ENCODE measurements at regions not wholly inside any gene's neighbourhood (a gene's known extent, or its start where the extent isn't known, plus 50 kb on each side); places are given as distances from the start of the nearest gene placed in this dataset.
"Not testable (repeated sequence)": the region's sequence is repeated elsewhere in the genome, so short reads cannot be mapped to it uniquely, and the experiment has no call there.

- DNase-seq, result no peak
Observed at GRCh38 chr4:27123123-27123768, 262.6 kb downstream of the STIM2 start.

GRCh38 chr4:27123769-27124124, 263.1 kb downstream of the STIM2 start:
- no peak for DNase-seq

DNA sequence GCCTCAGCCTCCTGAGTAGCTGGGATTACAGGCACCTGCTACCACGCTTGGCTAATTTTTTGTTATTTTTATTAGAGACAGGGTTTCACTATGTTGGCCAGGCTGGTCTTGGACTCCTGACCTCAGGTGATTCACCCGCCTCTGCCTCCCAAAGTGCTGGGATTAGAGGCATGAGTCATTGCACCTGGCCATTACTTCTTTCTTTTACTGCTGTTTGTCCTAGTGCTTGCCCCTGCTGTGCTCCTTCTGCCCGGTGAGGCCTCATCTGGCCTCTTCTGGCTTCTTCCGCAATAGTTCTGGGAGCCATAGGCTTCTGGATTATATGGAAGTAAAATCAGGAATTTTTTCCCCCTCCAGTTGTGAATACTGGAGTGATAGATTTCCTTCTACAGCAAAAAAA, 266.3 kb downstream of the STIM2 start:
- DNase-seq, result not testable (repeated sequence)

GRCh38 chr4:27128443-27128842, 267.8 kb downstream of the STIM2 start:
- DNase-seq, result no peak

GRCh38 chr4:27129871-27130366, 269.3 kb downstream of the STIM2 start:
- no peak for DNase-seq

DNA sequence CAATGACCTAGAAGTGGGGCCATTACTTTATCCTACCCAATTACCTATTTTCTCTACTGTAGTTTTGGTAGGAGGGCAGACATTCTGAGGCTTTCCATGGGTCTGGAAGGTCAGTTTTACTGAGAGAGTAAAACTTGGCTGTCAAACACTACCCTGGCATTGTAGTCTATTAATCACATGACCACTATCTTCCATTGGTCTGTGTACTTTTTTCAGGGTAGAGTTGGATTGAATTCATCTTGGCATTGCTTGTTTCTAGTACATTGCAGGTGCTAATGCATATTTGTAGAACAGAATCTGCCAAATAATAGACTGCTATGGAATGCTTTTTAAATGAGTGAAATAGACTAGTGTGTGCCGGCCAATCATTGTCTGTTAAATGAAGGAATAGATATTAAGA, 271.9 kb downstream of the STIM2 start:
- no peak for DNase-seq

GRCh38 chr4:27140486-27140885, 279.8 kb downstream of the STIM2 start:
- DNase-seq, result no peak

DNA sequence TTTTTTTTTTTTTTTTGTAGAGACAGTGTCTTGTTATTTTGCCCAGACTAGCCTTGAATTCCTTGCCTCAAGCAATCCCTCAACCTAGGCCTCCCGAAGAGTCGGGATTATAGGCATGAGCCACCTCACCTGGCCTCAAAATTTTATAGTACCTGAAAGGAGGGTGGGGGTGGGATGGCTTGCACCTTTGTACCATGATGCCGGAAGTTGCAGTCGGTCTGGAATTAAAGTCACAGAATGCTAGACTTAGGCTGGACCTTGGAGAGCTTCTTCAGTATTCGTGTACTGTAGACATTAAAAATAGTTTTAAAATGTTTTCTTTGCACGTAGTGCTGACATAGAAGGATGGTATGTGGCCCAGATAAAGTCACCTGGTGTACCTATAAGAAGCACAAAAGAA, 280.9 kb downstream of the STIM2 start:
- DNase-seq, result no peak

DNA sequence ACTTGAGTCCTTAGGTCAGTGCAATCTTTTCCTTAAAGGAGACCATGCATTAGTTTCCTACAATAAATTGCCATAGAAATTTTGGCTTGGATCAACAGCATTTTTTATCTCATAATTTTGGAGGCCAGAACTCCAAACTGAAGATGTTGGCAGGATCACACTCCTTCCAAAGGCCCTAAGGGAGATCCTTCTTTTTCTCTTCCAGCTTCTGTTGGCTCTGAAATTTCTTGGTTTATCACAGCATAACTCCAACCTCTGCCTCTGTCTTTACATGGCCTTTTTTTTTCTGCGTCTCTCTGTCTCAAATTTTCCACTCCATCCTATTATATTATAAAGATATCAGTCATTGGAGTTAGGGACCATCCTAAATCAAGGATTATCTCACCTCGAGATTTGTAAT, 282.2 kb downstream of the STIM2 start:
- DNase-seq, result no peak

DNA sequence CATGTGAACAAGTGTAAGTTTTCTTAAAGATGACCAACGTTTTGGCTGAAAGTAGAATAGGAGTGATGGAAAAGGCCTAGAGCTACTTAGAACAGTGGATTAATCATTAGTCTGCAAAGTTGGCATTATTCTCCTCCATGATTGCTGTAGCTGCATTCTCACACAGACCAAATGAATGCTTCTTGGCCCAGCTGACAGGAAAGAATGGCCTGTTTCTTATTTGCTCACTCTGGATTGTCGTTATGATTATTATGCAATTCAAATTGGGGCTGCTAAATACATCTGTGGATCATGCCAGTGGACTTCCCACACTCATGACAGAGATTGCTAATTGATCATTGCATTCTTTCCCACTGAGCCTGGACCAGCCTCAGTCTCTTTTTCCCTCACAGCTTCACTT, 285.0 kb downstream of the STIM2 start:
- no peak for DNase-seq

DNA sequence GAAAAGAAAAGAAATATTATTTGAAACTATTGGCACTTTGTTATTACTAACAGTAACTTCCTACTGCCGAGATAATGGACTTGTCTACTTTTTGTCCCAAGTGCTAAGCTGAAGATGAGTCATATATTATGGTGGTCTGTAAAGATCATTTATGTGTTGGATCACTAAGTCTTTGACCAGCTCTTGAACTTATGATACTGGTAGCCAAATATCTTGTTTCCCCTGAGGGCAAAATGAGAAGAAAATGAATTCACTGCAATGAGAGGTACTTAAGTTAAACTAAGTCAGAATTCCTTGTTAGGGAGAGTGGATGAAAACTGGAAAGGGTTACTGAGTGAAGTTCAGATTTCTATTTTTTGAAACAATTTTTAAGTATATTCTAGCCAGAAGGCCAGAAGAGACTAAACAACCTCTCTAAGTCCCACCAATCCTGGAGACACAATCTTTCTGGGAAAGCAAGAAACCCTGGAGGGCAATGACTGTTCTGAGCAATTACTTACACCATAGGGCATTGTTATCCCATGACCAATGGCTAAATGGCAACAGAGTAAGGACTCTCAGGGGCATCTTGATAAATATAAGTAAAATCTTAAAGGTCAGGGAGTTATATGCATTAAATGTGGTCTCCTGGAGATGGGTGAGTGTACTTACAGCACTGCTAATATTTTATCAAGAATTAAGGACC, 287.7 kb downstream of the STIM2 start:
- DNase-seq, result no peak

DNA sequence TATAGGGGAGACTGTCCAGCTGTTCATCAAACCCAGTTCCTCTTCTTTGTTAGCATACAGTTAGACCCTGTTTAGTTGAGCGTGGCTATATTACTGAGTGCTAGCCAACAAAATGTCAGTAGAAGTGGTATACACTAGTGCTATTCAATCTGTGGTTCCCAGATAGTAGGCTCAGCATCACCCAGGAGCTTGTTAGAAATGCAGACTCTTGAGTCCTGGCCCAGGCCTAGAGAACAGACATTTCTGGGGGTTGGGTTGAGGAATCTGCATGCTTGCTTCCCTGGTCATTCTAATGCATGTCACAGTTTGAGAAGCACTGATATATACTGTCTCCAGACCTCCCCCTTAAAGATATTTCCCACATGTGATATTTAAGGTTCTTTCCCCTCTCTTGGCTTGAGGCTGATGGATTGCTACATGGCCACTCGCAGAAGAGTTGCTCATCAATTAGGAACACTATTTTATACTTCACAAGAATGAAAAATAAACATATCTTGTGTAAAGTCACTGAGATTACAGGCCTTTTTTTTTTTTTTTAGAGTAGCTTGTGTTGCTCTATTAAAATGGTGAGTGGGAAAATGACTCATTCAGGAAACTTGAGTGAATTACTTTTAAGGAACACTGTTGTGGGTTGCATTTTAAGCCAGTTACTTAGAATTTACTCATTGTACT, 289.0 kb downstream of the STIM2 start:
- no peak for DNase-seq

- no peak for DNase-seq
Observed at GRCh38 chr4:27152703-27153102, 292.1 kb downstream of the STIM2 start.

DNA sequence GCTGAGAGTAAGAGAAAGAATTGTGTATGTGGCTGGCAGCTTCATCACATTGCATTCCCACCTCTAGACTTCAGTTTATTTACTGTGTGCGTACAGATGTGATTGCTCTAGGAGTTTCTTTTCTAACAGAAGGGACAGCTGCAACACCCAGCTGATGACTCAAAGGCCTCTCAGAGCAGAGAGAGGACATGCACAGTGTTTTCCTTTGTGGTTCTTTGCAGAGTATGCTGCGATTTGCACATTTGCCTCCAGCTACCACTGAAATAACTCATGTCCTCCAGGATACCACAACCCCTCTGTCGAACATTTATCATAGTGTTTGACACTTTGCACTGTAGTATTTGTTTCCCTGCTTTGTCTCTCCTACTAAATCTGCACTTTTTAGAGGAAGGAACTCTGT, 294.1 kb downstream of the STIM2 start:
- DNase-seq, result no peak

DNA sequence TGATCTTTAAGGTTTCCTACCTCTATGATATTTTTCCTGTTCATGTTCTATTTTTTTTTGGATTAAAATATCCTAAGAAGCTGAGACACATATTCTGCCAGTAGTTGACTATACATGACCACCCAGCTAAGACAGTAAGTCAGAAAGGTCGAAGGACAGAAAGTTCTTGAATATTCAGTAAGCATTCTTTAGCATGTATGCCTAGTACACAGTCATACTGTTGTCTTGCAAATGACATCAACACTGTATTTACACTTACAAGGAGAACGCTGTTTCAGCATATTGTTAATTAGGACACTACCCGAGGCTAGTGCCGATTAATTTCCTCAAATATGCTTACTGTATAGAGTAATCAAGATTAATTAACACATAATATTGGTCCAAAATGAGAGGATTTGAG, 300.6 kb downstream of the STIM2 start:
- no peak for DNase-seq

DNA sequence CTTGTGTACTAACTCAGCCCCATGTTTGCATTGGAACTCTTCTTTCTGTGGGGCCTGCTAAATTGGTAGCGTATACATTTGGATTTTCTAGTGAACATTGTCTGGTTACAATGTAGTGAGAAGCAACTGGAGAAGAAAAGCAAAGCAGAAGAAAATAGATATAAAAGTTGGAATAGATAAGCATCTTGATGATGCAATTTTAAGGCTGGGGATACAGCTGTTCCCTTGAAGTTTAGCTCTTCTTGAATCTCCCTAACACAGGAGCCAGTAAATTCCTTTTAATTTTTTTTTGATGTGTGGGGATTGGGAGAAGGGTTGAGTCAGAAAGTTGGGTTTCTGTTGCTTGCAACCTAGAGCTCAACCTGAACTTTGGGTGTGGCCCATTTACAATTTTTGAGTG, 308.1 kb downstream of the STIM2 start:
- no peak for DNase-seq

- no peak for DNase-seq
Observed at GRCh38 chr4:27173280-27173679, 312.6 kb downstream of the STIM2 start.

DNA sequence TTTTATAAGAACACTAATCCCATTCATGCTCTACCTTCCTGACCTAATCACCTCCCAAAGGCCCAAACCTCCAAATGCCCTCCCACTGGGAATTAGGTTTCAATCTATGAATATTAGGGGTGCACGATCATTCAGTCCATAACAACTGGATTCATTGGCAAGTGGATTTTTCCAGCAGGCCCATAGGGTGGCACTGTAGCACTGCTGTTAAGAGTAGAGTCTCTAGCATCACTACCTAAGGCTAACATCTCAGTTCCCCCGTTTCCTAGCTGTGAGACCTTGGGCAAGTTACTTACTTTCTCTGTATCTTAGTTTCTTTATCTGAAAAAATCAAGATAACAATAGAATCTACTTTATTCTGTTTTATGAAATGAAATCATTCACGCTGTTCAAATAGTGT, 315.8 kb downstream of the STIM2 start:
- DNase-seq, result no peak

DNA sequence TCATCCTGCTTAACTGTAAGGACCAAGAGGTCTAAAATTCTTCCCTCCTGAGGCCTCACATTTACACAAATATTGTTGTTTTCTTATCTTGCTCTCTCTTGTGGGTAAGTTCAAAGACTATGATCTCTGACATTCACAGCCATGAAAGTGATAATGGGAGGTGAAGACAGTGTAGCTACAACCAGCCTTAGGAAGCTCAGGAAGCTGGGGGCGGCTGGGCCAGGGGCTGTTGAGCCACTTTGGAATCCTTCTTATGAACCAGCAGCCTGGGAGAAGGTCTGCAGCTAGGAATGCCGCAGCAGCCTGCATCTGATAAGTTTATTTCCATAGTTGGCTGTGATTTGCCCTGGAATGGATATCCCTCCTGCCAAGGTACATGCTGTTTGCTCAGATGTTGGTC, 316.2 kb downstream of the STIM2 start:
- no peak for DNase-seq

DNA sequence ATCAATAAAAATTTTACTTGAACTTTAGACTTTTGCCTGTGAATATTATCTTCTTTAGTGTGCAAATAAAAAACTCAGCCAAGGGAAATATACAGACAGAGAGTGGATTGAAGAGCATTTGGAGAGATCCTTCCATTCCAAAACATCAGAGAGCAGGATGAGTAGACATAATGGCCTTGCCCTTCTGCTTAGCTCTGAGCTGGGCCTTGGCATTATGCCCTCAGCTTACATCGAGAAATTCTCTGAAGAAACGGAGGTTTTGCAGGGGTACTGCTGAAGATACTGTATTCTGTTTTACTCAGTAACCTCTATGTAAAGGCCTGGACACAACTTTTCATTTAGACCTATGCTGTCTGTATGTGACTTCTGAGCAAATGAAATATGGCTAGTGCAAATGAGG, 317.4 kb downstream of the STIM2 start:
- DNase-seq, result no peak

DNA sequence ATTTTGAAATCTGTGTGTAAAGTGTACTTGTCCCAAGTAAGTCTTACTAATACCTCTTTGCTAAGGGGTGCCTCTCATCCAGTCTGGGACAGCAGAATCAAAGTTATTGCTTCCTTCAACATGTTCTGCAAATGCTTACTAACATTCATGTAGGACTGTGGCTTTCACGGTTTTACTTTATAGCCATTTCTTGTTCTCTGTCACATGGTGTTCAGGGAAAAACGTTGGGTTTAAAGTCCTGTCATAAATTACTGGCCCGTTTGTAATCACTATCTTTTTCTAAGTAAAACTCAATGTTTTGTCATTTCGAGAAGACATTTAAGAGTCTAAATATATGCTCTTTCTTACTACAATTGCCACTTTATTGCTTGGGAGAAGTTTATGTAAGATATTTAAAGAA, 321.1 kb downstream of the STIM2 start:
- no peak for DNase-seq

GRCh38 chr4:27182211-27182610, 321.6 kb downstream of the STIM2 start:
- DNase-seq, result no peak

GRCh38 chr4:27184508-27185155, 324.0 kb downstream of the STIM2 start:
- DNase-seq, result no peak

DNA sequence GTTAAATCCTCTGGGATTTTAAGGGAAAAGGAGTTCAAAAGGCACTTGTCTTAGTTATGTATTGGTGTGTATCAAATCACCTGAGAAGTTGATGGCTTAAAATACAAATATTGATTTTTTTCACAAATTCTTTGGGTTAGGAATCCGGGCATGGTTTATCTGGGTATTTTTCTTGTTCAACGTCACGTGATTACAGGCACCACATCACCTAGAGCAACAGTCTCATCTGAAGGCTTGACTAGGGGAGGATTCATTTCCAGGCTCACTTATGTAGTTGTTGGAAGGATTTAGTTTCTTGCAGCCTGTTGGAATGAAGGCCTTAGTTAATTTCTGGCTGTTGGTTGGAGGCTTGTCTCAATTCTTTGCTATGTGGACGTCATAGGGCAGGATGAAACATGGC, 326.1 kb downstream of the STIM2 start:
- DNase-seq, result no peak

Measured in bone marrow (tissue), 2 donors.